Stimulated activated CD8-positive, alpha-beta memory T cell treated with anti-CD3 and anti-CD28 coated beads, Interleukin-12 subunit alpha, Interleukin-12 subunit beta, amount 100 ng/mL, for 1 hour (primary cell): ENCODE measurements at regions not wholly inside any gene's neighbourhood (a gene's known extent, or its start where the extent isn't known, plus 50 kb on each side); places are given as distances from the start of the nearest gene placed in this dataset.
"Not testable (repeated sequence)": the region's sequence is repeated elsewhere in the genome, so short reads cannot be mapped to it uniquely, and the experiment has no call there.

Experiments used
- DNase-seq: peaks from one replicate; pipeline ENCODE4 v3.0.0-alpha.2; 2020; ENCODE audit warnings: low read depth

GRCh38 chr14:105639969-105640931 lies 113.9 kb downstream of the TMEM121 start:
- not testable (repeated sequence) for DNase-seq

- no peak for DNase-seq
Observed at GRCh38 chr14:105641075-105641937, 114.9 kb downstream of the TMEM121 start.

DNA sequence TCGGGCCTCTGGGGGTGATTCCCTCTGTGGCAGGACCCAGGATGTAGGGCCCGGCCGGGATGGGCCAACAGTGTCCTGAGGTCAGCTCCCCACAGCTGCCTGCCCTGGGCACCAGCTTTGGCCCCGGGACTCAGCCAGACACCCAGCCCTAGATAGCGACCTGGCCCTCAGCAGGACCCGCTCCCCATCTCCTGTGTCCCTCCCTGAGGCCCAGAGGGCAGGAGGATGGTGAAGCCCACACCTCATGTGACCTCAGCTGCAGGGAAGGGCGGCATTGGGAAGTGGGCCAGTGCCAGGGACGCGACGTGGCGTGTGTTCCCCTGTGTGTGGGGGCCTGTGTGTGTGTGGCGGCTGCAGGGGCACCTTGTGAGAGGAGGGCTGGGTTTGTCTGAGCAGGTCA lies 115.6 kb downstream of the TMEM121 start:
- DNase-seq: not testable (repeated sequence)

- not testable (repeated sequence) for DNase-seq
Observed at GRCh38 chr14:105642486-105642885, 116.1 kb downstream of the TMEM121 start.

- not testable (repeated sequence) for DNase-seq
Observed at GRCh38 chr14:105643406-105644052, 117.1 kb downstream of the TMEM121 start.

GRCh38 chr14:105644053-105644435 lies 117.7 kb downstream of the TMEM121 start:
- not testable (repeated sequence) for DNase-seq

GRCh38 chr14:105644457-105644856 lies 118.1 kb downstream of the TMEM121 start:
- DNase-seq: not testable (repeated sequence)

DNA sequence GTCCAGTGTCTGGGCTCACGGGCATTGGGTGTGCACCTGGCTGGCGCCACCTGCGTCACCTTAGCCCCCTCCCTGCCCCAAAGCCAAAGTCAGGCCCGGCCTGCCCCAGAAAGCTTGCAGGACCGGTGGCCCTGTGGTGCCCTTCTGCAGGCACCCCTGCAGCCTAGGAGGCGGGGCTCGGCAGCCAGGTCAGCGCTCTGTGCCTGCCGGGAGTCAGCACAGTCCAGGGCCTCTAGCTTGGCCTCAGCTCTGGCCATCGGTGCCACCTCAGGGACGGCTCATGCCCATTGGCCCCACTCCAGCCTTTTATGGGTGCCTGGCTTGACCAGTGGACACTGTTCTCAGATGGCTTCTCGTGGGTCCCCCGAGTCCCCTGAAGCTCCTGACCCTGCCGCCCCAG lies 118.5 kb downstream of the TMEM121 start:
- not testable (repeated sequence) for DNase-seq

GRCh38 chr14:105645389-105645788 lies 119.0 kb downstream of the TMEM121 start:
- not testable (repeated sequence) for DNase-seq

DNA sequence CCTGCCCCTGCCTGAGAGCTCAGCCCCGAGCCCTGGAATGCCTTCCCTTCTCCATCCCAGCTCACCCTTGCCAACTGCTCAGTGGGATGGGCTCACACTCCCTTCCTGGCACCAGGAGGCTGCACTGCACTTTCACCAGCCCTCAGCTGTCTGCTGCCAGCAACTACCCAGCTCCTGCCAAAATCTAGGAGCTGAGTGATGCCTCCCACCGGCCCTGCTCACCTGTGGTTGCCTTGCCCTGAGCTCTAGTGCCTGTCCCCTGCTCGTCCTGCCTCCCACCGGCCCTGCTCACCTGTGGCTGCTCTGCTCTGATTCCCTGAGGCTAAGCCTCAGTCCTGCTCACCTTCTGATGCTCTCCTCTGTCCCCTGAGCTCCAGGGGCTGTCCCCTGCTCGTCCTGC lies 119.8 kb downstream of the TMEM121 start:
- DNase-seq: no peak

DNA sequence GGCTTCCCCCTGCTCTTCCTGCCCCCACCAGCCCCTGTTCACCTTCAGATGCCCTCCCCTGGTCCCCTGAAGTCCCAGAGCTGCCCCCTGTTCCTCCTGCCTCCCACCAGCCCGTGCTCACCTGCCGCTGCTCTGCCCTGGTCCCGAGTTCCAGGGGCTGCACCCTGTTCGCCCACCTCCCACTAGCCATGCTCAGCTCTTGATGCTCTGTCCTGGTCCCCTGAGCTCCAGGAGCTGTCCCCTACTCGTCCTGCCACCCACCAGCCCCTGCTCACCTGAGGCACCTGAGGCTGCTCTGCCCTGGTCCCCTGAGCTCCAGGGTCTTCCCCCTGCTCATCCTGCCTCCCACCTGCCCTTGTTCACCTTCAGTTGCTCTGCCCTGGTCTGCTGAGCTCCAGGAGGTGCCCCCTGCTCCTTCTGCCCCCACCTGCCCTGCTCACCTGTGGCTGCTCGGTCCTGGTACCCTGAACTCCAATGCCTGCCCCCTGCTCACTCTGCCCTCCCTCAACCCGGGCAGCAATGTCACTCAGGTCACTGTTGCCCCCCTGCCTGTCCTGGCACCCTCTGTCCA lies 120.4 kb downstream of the TMEM121 start:
- not testable (repeated sequence) for DNase-seq

- DNase-seq: not testable (repeated sequence)
Observed at GRCh38 chr14:105647426-105647783, 121.0 kb downstream of the TMEM121 start.

DNA sequence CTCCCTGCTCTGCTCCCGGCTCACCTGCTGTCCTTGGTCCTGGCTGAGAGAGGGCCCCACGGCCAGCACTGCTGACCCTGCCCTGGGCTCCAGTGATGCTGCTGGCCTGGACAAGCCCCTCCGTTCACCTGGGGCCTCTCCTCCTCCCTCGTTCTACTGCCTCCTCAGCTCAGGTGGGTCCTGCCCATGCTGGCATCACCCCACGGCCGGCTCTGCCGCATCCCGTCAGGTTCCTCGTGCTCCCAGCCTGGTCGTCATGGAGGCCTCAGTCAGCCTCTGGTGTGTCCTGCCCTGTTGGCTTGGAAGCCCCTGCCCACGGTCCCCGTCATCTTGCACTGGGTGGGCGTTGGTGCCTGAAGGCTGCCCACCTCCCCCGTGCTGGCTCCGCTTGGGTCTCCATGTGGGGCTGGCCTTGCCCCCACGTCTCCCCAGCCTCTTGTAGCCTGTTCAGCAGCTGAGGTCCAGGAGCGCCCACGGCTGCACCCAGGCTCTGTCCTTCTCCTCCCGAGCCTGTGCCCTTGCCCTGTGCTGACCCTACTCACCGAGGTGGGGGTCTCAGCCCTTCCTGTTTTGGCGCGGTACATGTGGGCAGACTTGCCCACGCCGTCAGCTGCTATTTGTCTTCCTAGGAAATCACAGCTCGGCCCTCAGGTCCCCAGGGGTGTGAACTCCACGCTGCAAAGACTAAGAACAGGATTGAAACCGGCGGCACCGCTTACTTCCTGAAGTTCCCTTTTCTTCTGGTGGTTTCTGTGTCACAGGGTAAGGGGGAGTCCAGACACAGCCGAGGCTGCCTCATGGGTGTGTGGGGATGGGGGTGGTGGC lies 121.6 kb downstream of the TMEM121 start:
- no peak for DNase-seq

DNA sequence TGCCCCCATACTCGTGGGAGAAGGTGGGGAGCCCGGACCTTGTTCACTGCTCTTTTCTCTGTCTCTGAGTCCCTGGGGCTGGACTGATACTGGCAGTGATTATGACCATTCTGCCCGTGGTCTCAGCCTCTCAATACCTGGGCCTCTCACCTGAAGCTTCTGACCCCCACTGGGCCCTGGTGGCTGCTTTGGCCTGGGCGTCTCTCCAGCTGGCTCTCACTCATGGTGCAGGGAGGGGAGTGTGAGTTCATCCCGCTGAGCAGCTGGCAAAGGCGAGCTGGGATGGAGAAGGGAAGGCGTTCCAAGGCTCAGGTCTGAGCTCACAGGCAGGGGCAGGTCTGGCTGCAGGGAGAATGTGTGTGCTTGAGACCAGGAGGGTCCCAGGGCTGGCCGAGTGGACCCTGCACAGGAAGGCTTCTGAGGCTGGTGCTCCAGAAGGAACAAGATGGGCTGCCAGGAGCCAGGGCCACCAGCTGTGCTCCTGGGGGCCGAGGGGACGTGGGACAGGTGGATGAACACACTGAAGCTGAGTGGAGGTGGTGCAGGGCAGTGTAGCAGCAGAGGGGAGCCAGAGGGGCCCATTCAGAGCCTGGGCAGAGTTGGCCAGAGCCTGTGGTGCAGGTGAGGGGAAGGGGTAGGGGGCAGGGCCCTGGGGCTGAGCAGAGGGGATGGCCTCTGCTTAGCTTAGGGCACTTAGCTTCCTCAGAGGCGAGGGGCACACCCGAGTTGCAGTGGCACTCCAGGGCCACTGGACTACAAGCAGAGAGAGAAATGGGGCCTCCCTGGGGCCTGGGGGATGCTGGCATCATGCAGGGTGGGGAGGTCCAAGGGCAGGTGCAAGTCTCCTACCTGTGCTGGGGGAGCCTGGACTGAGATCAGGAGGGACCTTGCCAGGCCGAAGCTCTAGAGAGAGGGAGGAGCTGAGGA lies 122.5 kb downstream of the TMEM121 start:
- DNase-seq: not testable (repeated sequence)

DNA sequence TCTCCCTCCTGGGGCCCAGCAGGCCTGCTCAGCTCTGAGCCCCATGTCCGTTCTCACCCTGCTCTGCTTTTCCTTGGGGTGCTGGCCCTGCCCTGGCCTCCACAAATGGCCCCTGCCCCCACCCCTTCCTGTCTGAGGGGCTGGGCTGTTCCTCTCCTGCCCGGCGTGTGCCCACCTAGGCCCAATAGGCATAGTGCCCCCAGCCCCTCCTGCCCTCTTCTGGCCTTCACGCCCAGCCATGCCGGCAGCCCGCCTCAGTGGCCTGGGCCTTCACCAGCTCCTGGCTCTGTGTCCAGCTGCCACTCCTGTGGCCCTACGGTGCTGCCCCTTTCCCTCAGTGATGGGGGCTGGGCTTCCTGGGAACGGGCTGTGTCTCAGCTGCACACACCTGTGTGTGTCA lies 125.9 kb downstream of the TMEM121 start:
- DNase-seq: not testable (repeated sequence)

GRCh38 chr14:105653921-105654320 lies 127.5 kb downstream of the TMEM121 start:
- DNase-seq: not testable (repeated sequence)

- not testable (repeated sequence) for DNase-seq
Observed at GRCh38 chr14:105659255-105659654, 132.9 kb downstream of the TMEM121 start.

- no peak for DNase-seq
Observed at GRCh38 chr14:105659935-105660527, 133.6 kb downstream of the TMEM121 start.

DNA sequence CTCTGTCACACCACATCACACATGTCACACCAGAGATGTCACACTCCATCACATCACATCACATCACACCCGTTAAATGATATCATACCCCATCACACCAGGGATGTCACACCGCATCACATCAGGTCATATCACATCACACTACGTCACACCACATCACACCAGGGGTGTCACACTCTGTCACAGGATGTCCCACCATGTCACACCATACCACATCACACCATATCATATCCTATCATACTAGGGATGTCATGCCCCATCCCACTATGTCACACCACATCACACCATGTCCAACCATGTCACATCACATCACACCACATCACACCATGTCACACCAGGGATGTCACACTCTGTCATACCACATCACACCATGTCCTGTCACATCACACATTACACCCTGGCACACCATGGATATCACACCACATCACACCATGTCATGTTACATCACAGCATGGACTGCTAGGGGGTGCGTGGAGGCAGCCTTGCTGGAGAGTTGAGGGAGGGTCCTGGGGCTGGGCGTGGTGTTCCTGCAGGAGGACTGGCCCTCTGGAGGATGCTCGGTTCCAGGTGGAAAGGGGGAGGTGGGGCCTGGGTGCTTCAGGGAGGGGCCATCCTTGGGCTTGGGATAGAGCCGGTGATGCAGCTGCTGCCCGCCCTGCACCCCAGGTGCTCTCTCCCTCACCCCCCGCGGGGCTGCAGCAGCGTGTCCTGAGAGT lies 134.6 kb downstream of the TMEM121 start:
- no peak for DNase-seq
